ENCODE measurements at regions not wholly inside any gene's neighbourhood (a gene's known extent, or its start where the extent isn't known, plus 50 kb on each side); places are given as distances from the start of the nearest gene placed in this dataset.
"Not testable (repeated sequence)": the region's sequence is repeated elsewhere in the genome, so short reads cannot be mapped to it uniquely, and the experiment has no call there.

DNA sequence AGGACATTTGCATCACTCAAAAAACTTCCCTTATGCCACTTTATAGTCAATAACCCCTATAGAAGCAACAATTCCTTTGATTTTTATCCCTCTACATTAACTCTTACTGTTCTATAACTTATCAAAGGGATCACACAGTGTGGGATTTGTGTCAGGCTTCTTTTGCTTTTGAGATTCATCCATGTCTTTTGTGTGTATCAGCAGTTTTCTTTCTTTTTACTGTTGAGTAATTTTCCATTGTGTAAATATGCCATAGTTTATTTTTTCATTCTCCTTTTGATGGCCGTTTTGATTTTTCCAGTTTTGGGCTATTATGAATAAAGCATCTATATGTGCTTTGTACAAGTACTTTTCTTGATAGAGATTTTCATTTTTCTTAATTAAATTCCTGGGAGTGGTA is 657.9 kb downstream of the EPM2A start:
- DNase-seq = no peak

DNA sequence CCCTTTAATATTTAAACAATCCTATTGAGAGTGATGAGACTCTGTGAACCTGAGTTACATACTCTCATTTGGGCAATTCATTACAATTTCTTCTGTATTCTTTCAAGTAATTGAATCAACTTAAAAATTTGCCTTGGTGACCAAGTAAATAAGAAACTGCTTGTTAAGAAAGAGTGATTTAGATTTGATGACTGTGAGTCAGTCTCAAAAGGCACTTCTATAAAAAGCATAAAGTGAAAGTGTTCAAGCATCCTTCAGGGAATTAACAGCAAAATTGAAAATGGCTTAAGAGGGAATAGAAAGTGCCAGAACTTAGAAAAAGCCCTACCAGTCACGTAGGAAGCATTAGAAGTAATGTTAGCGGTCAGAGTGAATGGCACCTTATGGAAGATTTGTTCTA is 654.7 kb downstream of the EPM2A start:
- no peak for DNase-seq

DNA sequence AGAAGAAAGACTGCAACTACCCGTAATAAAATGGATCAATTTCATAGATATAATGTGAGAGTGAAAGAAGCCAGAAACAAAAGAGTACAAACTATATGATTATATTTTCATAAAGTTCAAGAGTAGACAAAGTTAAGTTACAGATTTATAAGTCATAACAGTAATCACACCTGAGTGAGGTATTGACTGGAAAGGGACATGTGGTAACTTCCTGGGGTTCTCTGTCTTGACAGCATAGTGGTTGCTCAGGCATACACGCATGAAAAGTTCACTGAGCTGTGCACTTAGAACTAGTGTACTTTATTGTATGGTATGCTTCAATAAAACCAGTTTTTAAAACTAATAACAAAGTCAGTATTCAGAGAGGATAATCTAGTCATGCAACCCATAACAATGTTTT is 653.6 kb downstream of the EPM2A start:
- DNase-seq = no peak

DNA sequence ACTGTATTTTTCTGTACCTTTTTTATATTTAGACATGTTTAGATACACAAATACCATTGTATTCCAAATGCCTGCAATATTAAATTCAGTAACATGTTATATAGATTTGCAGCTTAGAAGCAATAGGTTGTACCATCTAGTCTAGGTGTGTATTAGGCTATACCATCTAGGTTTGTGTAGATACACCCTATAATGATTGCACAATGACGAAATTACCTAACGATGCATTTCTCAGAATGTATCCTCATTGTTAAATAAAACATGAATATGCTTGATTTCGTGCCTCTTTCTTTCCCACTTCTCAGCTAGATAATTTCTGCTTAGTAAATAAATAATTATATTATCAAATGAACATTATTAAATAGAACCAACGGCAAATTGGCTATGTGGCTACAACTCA is 653.0 kb downstream of the EPM2A start:
- DNase-seq = no peak

DNA sequence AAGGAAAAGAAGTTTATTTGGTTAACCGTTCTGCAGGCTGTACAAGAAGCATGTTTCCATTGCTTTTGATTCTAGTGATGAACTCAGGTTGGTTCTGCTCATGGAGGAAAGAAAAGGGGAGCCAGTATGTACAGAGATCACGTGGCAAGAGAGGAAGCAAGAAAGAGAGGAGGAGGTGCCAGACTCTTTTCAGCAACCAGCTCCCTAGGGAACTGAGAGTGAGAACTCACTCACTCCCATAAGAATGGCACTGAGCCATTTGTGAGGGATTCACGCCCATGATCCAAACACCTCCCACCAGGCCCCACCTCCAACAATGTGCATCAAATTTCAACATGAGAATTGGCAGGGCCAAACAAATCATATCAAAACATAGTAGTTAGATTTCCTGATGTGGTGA is 649.1 kb downstream of the EPM2A start:
- peak; percentile 62 for DNase-seq

DNA sequence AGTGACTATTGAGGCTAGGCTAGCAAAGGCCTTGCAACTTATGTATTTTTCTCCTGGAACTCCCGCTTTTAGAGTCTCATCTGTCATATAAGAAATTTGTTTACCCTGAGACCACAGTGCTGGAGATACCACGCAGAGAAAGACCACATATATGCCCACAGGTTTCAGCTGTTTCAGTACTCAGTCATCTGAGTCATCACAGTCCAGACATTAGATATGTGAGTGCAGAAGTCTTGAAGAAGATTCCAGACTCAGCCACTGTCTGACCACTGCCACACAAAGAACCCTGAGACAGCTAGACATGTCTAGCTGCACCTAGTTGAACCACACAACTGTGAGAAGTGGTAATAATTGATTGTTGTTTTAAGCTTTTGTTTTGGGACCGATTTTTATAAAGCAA is 648.3 kb downstream of the EPM2A start:
- DNase-seq = peak; percentile 69

DNA sequence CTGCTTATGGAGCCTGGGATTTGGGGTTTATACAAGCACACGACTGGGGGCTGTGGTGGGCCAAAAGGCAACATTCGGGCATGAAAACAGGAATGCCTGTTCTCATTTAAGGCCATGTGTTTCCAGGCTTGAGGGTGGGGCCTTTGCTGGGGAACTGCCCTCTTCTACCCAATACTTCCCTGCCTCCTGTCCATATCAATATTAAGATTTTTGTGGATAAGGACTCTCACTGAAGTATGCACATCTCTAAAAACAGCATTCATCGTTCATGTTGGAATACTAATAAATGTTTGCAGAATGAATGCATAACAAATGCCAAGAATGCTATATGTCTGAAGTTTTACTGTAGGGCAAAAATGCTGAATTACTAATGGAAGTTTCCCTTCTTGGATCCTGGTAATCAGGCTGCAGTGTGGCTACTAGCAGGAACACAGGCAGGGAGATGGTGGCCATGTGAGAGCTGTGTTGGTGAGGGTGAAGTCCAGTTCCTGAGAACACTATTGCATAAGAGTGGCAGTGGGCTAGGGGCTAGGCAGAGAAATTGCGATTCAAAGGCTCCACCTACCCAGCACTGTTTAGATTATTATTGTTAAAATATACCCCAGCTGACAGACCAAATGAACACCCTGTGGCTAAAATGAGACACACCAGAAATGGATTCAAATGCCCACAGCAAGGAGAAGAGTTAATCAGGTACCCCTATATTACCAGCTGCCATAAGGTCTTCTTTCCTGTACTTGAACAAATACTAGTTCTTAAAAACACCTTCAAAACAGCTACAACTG is 644.3 kb downstream of the EPM2A start:
- no peak for DNase-seq

DNA sequence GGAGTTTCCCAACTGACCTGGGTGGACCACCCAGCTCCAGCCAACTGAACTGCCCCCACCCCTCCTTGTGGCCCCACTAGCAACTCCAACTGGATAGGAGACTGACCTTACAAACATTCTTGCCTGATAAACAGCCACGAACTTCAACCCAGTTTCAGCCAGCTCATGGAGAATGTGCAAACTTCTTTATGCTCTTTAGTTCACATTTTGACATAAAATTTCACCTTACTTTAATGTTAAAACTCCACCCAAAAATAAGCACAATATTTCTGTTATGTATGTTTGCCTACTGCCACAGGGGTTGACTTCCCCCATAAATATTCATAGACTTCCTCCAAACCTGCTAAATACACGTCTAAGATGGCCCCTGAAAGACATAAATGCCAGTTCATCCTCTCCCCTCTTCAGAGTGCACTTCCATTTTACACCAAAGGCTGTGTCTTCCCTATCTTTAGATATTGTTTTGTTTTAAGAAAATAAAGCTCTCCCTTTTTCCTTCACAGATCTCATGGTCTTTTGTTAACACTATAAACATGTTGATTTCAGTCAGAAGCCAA is 643.7 kb downstream of the EPM2A start:
- DNase-seq = no peak

DNA sequence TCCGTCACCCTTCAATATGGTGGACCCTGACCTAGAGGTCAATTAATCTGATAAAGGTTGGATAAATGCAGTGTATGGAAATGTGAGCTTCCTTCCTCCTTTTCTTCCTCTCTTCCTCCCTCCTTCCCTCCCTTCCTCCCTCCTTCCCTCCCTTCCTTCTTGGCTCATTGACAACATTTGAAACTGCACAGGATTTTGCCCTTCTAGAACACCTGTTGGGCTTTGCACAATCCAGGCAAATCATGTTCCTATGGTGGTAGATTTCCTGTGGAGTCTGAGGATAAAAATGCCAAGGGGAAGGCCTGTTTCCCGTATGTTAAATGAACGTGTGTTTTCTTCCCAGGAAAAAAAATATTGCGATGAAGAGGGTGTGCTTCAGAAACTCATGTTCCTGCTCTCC is 642.8 kb downstream of the EPM2A start:
- DNase-seq = no peak

DNA sequence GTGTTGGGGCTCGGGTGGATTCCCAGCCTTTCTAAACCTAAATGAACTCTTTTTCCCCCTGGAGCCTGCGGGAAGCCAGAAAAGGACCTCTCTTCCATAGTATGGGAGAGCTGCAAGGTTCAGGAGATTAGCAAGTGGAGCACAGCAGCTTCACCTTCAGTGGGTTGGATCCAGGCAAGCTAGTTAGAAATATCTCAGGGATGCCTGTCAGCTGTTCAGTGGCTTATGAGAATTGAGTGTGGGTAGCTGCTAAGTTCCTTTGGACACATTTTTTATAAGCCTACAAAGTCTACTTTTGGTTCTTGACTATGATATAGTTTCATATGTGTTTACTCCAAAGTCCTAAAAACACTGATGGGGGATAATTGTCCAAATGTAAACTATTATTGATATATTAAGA is 642.1 kb downstream of the EPM2A start:
- no peak for DNase-seq

DNA sequence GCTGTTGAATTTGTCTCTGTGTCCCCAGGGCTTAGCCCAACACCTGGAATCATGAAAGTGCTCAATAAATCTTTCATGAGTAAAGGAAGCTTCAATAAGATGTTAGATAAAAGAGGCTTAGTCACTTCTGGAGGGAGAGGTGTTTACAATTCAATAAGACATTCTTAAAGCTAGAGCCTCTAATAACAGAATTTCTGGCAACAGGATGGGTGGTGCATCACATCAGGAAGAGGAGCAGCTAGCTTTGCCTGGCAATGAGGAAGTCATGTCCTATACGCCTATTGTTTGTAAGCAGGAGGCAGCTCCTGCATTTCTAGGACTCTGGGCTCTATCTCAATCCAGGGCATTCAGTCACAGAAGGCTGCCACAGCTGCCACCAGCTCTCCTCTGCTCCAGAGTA is 638.5 kb downstream of the EPM2A start:
- no peak for DNase-seq

DNA sequence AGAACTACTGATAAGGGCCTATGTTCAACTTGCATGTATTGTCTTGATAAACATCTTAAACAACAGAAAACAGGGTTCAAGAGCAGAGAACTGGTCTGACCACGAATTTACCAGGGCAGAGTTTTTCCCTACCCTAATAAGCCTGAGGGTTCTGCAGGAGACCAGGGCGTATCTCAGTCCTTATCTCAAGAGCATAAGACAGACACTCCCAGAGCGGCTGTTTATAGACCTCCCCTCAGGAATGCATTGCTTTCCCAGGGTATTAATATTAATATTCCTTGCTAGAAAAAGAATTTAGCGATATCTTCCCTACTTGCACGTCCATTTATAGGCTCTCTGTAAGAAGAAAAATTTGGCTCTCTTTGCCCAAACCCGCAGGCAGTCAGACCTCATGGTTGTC is 637.2 kb downstream of the EPM2A start:
- not testable (repeated sequence) for DNase-seq

DNA sequence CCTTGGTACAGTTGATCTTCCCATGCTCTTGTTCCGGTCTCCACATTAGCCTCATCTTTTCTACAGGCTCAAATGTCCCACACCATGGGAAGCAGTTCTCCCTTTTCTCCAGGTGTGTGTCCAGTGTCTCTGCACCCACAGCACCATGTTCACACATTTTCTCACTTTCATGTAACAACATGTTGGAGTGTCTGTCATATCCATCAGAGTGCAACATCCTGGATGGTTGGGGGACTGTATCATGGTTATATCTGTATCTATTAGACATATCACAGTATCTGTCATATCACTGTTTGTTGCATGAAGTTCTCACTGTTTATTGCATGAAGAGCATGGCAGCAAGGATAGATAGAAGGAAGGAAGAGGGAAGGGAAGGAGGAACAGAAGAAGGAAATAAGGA is 635.6 kb downstream of the EPM2A start:
- DNase-seq = no peak

DNA sequence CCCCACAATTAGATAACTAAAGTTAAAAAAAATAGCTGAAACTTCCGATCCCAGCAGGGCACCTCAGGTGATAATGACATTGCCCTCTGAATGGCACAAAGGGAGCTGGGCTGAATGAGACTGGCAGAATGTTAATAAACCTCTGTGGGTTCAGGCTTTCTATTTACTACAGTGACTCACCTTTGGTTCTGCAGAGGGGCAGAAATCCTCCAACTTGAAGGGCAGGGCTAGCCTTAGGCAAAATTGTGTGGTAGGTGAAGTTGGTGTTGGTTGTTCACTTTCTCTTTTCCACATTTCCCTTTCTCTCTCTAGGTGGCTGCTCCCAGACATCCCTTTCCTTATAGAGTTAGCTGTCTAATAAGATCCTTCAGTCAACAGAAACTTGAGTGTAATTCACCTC is 625.2 kb downstream of the EPM2A start:
- no peak for DNase-seq

DNA sequence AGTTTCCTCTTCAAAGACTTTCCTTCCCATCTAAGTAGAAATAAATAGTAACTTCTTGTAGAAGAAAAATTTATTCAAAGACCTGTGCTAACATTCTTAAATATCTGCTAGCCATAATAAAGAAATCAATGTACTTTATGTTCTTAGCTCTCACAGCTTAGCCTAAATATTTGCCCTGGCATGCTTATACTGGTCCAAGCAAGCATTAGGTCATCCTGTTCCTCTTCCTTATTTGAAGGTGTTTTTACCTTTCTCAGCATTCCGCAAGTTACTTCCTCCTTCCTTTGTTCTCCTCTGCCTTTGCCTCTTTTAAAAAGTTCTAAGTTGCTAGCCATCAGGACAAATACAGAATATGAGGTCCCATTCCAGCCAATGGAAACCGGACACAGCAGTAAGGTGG is 623.9 kb downstream of the EPM2A start:
- DNase-seq = not testable (repeated sequence)

DNA sequence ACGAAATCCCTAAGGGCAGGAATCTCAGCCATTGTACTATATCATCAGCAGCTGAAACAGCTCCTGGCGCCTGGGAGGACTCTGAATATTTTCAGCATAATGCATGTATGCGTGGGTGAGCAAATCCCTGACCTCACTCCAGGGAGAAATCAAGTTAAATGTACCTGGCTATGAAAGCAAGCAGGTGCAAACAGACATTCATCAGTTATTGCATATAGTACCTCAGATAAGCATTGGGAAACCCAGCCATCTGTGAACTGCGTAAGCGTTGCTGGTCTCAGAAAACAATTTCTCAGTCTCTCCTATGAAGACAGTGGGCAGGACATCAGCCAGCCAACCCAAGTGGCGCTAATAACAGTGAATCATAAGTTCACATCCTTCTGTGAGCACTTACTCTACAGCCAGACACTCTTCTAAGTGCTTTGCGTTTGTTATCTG is 622.6 kb downstream of the EPM2A start:
- DNase-seq = peak; percentile 1

DNA sequence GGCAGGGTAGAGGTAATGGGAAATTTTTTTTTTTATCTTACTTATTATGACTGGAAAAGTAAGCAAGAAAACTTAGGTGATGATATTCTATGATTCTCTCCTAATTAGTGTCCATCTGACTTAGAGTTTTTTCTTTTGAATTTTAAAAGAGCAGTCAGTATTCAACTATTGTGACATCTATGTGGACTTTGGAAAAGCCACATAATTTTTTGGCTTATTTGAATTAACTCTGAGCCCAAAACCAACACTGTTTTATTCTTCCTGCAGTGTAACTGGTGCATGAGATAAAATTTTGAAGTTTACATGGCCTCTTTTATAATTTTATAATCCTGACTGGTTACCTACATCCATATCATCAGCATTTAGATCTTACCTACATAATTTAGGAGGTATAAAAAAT is 619.7 kb downstream of the EPM2A start:
- DNase-seq = no peak

DNA sequence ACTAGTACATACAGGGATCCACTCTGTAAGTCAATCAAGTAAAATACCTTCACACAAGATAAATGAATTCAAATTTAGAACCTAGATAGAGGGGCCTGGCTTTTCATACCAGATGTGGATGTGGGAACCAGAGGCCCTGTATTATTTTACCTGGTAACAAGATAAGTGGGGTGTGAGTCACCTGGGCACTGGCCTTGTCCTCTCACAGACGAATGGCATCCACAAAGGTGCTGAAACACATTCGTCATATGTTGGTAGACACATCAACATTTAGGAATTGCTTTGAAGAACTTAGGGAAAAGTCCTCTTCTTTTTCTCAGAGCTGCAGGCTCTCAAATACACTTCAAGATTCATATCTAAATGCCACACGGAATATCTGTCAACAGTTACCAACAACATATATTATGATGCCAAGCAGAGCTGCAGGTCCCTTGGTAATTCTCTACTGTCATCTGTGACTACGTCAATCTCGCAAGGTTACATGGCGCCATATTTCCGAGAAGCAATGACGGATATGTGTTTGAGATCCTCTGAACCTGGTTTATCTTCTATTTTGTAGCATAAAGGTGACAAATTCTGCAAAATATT is 618.6 kb downstream of the EPM2A start:
- no peak for DNase-seq

DNA sequence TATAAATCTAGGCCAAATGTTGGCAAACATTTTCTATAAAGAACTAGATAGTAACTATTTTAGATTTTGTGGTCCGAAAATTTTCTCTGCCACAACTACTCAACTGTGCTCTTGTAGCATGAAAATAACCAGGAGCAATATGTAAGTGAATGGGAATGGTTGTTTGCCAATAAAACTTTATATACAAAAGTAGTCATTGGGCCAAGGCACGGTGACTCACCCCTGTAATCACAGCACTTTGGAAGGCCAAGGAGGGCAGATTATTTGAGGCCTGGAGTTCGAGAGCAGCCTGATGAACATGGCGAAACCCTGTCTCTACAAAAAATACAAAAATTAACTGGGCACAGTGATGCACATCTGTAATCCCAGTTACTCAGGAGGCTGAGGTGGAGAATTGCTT is 617.1 kb downstream of the EPM2A start:
- DNase-seq = no peak

DNA sequence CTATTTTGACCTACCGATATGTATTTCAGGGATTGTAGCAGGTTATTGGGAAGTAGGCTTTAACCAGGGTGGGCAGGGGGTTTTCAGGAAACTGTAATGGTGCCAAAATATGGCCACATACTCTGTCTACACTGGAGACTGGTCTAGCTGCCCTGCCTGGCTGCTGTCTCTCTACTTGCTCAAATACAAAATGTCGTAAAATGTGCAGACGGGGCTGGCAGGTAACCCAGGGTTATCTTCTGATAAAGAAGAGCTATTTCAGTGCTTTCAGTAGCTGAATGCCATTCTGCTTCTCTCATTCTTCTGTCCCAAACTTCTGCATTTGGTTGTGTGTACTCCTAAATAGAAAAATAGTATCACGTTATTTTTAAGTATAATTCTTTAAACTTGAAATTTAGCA is 616.2 kb downstream of the EPM2A start:
- DNase-seq = no peak

DNA sequence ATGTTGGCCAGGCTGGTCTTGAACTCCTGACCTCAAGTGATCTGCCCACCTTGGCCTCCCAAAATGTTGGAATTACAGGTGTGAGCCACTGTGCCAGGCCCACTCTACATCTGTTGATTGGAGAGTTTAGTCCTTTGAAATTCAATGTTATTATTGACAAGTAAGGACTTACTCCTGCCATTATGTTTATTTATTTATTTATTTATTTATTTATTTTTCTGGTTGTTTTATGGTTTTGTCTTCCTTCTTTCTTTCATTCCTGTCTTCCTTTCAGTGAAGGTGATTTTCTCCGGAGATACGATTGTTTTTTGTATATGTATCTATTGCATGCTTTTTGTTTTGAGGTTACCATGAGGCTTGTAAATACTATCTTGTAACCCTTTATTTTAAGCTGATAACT is 602.6 kb downstream of the EPM2A start:
- no peak for DNase-seq

DNA sequence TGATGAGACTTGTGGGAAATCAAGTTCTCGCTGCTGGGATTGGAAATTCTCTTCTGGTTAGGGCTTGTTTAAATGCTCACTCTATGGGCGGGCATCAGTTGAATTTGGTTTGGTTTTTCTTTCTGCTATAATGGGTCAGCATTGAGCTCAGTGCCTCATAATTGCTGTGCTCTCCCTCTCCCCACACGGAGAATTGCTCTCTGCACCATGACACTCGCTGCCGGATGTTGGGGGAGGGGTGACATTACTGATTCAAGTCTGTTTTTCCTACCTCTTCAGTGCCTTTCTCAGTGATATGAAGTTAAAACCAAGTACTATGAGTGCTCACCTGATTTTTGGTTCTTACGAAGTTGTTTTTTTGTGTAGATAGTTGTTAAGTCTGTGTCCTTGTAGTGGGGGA is 599.6 kb downstream of the EPM2A start:
- no peak for DNase-seq

DNA sequence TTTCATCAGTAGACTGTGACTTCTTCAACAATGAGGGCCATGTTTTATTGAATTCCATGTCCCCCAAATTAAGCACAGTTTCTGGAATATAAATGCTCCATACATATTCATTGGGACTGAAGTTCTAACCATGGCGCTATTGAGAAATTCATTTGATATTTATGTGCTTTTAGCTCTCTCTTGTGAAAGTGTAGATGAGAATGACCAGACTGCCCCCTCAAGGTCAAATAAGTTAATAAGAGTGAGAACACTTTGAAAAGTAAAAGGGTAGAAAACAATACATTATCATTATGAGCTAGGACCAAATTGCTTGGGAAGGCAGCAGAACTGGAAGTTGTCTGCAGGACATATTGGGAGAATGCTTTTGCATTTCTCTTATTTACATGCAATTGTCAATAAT is 597.9 kb downstream of the EPM2A start:
- DNase-seq = peak; percentile 31

DNA sequence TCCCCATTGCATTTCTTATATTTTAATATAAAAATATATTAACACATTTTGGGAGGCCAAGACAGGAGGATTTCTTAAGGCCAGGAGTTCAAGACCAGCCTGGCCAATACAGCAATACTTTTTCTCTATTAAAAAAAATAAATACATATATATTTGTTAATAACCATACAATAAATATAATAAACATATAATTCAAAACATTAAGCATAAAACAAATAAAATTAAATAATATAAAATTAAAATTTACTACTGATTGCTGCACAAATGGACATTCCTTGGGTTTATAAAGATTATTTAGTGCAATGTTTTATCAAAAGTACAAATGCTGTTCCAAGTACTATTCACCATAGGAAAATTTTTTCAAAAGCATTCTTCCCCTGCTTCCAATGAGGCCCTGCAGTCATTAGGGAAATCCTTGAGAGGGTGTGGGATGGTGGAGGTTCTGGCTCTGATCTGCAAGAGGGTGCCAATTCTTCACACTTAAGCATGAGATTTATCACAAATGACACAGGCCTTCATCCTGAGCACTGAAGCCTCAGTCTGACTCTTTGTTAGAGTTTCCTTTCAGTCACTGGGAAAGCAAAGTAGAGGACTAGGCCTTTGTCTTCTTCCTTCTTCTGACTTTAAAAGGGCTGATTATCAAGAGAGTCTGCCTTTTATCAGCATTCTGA is 596.7 kb downstream of the EPM2A start:
- DNase-seq = no peak
